HG03159 (cell line): ENCODE measurements at regions not wholly inside any gene's neighbourhood (a gene's known extent, or its start where the extent isn't known, plus 50 kb on each side); places are given as distances from the start of the nearest gene placed in this dataset.

ENCODE experiments used
- ATAC-seq: cut with Tn5 transposase; IDR thresholded peaks from one replicate; pipeline ENCODE4 v1.9.1; 2021; ENCODE audit warnings: mild to moderate bottlenecking, moderate library complexity; ENCODE audit not compliant: unreplicated experiment

DNA sequence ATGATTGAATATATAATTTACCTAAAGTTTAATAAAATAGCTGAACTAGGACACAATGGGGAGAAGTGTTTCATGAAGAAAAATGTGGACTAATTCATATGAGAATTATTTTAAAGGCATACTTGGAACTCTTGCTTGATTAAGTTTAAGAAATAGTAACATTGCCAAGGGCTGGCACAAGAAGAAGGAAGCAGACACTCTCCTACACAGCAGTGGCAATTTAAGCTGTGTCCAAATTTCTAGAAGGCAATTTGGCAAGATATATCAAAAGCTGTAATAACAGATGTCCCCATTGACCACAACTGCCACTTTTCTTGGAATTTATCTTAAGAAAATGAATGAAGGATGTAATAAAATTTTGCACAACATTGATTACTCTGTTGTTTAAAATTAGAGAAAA, 209.5 kb upstream of the S100G start:
- ATAC-seq, result no peak

DNA sequence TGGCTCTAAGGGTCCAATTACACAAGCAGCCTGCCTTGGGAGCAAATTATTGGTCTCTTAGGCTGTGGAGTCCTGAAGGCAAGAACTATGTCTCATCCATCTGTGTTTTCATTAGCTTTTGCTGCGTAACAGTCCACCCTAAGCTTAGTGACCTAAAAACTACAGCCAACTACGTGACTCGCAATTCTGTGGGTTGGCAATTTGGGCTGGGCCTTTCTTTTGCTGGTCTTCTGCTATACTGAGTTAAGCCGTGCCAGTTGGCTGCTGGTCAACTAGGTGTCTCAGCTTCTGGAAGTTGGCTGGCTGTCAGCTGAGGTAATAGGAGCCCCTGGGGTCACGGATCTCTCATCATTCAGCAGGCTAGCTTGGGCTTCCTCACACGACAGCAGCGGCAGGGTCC, 205.6 kb upstream of the S100G start:
- no peak for ATAC-seq

DNA sequence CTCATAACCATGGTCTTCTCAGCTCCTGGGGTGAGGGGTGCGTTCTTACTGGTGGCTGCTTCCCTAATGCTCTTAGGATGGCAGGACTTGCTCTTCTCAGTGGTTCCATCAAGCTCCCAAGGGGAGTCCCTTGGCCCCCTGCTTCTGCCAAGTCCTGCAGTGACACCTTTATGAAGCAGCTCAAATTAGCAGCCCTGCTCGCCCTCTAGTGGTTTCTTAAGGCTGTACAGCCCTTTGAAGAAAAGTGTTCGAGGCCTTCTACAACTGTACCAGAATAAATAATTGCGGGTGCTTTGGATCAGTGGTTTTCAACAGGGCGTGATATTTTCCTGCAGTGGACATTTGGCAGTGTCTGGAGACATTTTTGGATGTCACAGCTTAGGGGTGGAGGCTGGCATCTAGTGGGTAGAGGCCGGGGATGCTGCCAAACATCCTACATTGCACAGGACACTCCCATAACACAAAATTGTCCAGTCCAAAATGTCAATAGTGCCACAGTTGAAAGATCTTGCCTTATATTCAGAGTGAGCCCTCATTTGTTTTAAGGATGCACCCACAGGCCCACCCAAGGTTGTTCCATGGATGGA, 204.7 kb upstream of the S100G start:
- peak; percentile 89 for ATAC-seq

DNA sequence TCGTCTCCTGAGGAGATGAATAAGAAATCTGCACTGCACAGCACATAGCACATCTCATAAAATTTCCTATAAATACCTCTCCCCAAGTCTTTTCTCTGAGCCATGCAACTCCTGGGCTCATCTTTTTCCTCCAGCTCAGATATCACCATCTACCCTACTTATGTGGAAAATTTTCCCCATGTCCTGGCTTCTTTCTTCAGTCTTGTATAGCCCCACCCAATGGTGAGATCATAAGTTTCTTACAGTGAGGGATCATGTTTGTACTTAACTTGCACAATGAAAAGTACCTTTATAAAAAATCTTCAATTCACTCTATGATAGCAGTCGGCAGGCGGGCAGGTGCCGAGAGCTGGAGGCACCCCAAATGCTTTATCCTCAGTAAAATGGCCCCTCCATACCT, 198.6 kb upstream of the S100G start:
- no peak for ATAC-seq

DNA sequence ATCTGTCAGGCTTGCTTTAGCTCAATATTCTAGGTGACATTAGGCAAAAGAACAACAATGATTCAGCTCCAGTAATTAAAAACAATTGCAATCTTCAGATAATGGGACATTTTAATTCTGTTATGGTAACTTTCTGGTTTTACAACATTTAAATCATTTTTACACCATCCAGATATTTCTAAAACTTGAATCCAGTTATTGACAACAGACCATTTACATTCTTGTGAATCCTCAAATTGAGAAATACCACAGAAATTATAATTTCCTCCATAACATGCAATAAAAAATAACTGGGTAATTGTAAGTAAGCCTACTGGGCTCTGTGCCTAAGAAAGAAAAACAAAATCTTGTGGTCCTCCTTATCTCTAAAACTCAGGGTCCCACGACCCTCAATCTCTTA, 195.0 kb upstream of the S100G start:
- no peak for ATAC-seq

DNA sequence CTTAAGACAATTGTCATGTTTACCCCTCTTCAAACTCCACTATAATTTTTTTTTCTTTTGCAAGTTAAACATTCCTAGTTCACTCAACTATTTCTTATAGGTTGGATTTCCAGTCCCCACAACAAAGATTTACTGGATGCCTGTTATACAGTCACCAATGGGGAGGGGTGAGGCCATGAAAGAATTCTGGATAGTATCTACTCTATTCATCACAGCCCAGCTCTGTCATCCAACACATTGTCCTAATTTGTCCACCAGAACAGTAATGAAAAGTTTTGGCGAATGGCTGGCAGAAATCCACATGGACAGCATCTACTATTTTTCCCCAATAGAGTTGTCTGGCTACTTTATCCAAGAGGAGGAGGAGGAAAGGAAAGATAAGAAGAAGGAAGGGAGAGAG, 192.7 kb upstream of the S100G start:
- ATAC-seq, result no peak

DNA sequence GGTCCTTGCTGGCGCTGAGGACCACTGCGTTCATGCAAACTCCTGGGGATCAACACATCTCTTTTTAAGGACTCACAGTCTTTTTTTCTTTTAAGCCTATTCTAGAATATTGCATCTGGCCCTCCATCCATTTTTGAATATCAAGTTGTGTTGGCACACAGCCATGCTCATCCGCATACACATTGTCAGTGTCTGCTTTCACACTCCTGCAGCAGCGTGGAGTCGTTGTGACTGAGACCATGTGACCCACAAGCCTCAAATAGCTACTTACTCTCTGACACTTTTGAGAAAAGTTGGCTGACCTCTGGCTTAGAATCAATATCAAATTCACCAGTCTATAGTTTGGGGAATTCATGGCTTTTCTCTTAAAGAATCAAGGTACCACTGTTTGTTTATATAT, 191.8 kb upstream of the S100G start:
- ATAC-seq, result no peak

DNA sequence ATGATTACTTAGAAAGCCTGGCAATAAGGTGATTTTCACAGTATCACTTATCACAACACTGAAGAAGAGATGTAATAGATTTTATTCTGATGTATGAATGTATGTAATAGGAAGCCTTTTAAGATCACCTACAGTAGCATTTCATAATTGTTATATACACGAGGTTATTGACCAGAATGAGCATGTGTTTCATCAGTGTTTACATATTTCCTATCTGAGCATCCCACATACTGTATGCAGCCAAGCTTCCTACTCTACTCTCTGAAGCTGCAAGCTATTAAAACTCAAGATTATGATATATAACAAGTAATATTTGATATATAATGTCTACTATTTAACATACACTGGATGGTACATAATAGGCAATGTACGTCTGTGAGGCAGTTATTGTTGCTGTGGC, 190.9 kb upstream of the S100G start:
- ATAC-seq, result no peak

DNA sequence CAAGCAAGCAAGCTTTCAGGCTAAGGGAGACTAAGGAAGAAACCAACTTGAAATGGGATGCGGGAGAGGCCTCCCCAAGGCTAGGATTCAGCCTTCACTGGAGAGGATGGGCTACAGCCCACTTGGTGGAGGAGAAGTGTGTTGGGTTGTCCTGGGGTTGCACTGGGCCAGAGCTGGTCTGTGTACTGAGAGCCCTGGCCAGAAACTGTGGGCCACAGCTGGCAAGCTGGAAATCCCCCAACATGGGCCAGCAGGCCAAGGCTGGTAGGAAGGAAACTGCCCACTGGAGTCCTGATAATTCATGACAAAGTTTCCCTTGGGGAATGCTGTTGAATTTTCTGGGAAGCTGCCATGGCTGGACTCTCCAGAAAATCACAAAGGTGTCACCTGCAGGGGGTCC, 188.0 kb upstream of the S100G start:
- ATAC-seq, result no peak

DNA sequence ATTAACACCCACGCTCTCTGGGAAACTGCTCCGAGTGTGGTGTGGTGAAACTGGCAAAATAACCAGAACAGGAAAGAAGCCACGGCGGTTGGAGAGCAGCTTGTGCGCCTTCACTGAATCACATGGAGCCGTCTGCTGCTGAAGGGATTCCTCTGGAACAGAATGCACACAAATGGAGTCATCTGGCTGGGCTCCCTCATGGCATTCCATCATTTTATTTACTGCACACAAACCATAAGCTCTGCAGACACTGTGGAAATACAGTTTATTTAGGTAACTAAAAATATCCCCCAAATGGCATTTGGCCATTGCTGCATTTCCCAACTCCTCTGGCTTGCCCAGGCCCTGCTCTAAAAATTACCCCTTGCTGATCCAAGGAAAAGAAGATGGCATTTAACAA, 187.0 kb upstream of the S100G start:
- ATAC-seq, result no peak

DNA sequence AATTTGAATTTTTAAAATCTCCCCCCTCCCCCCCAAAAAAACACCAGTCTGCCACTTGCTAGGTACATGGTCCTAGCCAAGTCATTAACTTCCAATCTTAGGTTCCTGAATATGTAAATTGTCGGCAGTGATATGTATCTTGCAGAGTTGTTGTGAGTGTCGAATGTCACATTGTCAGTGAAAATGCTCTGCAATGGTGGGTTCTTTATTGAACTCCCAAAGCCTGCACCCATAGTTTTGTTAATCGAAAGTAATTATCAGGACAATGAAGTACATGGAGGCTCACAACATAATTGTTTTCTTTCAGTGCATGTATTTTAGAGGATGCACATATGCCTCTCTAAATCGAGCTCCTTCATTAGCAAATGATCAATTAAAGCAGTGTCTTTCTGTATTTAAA, 185.6 kb upstream of the S100G start:
- no peak for ATAC-seq

DNA sequence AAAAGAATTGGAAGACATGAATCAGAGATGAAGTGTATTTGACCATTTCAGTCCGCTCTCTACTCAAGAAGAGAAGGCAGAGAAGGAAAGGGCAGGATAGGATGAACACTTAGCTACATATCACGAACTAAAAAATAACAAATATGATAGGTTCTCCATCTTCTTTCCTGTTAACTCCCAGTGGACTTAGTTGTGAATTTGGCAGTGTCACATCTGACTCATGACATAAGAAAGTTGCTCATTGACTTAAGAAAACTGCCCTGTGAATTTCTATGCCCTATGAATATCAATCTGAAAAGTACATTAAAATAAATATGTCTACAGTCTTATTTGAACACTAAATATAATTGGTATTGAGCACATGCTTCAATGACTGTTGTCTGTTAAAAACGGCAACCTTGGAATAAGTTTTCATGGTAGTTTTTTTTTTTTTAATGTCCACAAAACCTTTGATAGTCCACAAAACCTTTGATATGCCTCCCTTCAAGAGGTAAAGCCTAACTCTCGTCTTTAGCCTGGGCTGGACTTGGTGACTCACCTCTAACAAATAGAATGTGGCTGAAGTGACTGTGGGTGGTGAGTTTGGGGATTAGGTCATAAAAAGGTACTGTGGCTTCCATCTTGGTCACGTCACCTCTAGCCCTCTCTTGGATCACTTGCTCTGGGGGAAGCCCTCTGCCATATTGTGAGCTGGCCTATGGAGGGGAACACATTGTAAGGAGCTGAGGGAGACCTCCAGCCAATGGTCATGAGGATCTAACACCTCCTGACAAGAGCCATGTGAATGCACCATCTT, 184.7 kb upstream of the S100G start:
- ATAC-seq, result no peak

DNA sequence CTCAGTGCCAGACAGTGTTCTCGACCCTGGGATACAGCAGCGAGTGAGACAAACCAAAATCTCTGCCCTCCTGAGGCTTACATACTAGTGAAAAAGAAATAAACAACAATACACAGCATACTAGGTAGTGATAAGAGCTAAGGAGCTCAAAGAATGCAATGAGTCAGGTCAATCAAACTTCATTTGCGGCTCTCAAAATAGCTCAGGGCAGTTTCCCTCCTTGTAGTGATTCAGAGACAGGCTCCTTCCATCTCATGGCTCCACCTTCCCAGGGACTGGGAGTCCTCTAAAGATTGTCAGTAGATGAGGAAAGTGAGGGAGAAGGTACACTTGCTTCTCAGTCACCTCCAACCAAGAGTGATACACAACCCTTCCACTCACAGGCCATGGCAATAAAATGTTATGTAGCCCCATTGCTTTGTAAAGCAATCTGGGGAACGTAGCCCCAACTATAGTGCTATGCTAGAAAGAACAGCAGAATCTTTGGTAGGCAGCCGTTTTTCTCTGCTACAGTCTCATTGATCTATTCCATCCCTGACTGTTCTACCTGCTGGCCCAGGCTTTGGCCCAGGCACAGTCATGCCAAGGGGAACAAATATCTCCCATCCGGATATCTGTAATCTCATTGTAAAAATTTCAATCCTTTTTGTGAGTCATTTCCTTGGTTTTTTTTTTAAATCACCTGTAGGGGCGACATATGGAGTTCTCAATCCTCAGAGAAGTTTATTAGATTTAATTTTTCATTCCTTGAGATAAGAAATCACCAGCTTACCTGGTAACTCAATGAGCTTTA, 183.1 kb upstream of the S100G start:
- ATAC-seq, result no peak

DNA sequence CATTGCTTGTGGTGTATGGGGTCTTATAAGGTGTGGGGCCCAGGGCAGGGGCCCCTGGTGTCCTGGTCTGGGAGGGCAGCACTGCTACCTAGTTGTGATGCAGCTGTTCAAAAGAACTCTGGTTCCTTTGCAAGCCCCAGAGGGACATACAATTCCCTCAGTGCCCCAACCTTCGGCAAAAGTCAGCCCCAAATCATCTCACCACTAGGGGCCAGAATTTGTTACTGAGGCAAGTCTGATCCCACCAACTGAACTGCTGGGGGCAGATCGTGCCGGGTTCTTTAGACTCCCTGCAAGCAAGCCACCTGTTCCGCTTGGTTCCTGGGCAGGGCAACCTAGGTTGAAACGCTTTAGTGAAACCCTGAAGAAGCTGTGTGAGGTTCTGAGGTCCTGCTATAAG, 180.1 kb upstream of the S100G start:
- ATAC-seq, result no peak

DNA sequence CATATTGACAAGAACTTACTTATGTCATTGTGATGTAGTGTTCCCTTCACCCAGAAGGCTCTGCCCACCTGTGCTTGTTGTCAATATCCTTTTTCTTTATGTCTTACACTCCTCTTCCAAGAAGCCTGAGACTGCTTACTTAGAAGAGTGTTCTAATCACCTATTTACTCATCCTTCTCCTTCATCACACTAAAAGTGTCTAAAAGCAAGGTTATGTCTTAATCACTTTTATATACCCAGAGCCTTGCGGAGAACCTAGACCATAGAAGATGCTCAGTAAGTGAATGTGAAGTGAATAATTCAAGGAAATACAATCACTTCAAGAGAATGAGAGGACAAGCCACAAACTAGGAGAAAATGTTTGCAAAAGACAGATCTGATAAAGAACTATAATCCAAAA, 177.6 kb upstream of the S100G start:
- ATAC-seq, result no peak

DNA sequence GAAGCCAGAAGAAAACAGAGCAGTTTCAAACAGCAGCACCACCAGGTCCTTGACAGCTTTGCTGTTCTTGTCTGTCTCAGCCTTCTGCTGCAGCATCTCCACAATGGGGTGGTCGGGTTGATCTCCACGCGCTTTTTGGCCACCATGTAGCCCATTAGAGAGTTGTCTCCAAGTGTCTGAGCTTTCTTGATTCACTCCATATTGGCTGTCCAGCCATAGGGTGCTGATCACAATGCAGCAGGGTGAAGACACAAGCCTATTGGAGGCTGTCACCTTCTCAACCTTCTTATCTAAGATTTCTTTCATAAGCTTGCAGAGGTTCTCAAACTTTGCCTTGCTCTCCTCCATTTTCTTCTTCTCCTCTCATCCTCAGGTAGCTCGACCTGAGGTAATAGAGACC, 175.4 kb upstream of the S100G start:
- no peak for ATAC-seq

DNA sequence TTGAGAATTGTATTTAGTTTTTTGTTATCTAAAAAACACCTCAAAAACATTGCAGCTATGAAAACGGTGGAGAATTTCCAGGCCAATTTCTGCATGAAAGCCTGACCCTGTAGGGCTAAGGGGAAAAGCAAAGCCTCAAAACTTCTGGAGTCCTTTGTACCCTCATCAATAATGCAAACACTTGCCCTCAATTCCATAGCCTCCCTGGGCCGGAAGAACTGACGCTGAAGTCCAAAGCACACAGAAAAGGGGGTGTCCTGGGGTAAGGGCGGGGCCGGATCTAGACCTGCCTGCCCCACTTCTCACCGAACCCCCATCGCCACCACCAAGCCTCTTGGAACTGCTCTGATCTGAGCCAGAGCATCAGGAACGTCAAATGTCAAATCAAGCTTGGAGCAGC, 173.9 kb upstream of the S100G start:
- ATAC-seq, result no peak

DNA sequence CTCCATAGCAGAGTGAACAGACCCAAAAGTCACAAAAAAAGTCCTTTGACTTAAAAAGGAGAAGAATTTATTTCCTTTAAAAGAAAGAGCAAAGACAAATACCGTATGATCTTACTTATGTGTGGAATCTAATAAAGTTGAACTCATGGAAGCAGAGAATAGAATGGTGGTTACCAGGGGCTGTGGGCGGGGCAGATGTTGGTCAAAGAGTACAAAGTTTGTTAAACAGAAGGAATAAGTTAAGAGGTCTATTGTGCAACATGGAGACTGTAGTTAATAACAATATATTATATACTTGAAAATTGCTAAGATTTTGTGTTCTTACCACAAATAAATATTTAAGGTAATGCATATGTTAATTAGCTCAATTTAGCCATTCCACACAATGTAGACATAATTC, 173.3 kb upstream of the S100G start:
- no peak for ATAC-seq

DNA sequence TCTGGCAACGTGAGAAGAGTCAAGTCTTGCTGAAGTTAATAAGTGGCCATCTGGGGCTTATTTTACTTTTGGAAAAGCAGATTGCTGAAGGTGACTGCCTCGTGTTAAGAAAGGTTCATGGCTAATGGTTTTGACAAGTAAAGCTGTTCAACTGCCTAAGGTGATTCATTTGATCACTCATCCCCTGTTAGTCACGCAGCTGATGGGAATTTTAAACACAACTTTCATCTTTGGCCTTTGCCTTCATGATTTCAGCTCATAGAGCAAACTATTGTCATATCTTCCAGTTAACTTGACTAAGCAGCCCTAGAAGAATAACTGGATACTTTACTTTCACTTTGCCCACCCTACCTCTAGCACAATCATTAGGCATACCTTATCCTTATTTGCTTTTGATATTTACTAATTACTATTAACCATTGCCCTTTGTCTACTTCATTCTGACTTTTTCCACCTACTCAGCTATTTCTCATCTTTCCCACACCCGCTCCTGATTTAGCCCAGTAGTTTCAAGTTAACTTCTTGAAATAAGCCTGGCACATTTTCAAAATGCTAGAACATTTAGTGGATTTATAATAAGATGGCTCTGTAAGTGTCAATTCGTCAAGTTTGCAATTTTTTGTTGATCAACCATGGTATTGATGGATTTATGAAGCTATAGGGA, 170.6 kb upstream of the S100G start:
- ATAC-seq, result no peak

DNA sequence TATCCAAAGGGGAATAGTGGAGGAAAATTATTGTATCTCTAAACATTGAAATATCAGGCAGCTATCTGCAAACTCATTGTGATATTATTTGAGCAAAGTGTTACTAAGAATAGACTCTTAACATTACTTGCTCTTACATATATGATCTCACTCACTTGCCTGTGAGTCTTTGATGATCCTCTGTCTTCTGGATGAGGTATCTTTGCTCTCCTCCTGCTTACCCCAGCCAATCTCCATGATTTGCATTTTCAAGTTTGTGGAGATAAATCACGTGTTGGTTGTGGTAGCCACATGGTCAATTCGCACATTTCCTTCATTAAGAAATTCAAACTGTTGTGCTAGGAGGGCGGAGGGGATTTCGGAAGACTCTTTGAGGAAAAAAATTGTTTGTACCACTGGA, 169.9 kb upstream of the S100G start:
- no peak for ATAC-seq

DNA sequence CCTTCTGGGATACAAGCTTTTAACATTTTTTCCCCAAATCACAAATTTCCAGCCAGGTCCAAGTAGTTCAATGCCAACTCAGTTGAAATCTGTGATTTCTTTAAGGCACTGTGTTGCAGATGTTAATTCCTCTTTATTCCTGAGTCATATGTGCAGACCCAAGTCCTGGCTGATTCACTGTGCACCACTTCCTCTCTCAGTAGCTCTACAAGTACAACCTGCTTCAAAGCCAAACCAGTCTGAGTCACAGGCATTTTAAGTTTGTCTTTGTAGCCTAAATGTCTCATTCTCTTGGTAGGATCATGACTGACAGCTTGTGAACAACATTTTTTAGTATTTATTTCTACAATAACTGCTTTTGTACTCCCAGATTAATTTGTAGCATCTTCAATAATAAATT, 165.6 kb upstream of the S100G start:
- no peak for ATAC-seq
